ENCODE measurements at regions not wholly inside any gene's neighbourhood (a gene's known extent, or its start where the extent isn't known, plus 50 kb on each side); places are given as distances from the start of the nearest gene placed in this dataset.

DNA sequence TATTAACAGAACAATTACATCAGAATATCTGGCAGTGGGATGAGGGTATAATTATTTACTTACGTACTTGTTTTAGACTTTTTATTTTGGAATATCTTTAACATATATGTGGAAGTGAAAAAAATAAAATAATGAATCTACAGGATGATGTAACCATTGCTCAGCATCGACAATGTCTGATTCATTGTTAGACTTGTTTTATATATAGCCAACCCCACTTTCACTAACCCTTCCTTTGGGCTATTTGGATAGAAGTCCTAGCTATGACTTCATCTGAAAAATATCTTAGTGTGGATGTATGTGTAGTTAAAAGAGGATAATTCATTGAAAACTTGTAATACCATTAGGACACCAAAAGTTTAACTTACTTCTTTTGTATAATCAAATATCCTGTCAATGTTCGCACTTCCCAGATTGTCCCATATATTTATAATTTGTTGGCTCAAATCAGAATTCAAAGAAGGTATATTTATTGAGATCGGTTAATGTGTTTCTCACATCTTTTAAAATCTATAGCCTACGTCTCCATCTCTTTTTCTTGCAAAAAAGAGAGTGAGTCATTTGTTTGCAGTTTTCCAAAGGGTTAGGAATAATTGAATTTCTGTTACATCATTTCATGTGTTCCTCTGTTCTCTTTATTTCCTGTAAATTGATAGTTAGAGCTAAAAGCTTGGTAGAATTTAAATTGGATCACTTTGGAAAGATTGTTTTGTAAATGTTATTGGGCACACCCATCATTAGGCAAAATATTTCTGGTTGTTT is 506.1 kb upstream of the FAM98A start:
- peak; percentile 94 for DNase-seq (ENCODE audit: low read depth)

DNA sequence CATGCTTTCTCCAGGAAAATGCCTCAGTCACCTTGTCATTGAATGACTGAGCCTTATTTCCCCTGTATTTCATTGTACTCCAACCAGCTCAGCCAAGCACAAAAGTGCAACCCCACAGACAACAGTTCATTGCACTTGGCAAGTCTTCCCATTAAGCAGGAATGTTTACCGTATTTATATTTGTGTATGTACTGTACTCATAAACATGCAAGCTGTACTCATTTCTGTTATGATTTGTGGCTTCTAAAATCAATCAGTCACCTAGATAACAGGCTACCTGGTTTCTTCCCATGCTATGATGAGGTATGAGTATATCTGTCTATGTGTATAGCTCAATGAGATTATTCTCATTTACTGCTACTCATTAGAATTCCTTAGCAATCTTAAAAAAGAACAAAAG is 505.5 kb upstream of the FAM98A start:
- peak; percentile 92 for DNase-seq (ENCODE audit: low read depth)

DNA sequence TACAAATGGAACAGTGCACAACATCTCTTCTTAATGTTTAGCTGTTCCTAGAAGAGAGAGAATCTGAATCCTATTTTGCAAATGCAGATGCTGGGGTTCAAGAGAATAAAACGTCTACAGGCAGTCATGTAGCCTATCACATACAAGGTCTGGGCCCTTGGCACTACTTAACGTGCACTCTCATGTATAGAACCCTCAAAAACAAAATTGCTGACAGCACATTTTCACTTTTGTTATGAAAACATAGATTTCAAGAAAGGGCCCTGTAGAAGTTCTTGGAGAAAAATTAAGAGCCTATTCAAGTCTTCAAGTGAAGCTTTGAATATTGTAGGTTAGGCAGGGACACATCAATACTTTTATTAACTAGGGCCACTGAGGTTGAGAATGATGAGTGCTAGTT is 504.3 kb upstream of the FAM98A start:
- no peak for DNase-seq (ENCODE audit: low read depth)

DNA sequence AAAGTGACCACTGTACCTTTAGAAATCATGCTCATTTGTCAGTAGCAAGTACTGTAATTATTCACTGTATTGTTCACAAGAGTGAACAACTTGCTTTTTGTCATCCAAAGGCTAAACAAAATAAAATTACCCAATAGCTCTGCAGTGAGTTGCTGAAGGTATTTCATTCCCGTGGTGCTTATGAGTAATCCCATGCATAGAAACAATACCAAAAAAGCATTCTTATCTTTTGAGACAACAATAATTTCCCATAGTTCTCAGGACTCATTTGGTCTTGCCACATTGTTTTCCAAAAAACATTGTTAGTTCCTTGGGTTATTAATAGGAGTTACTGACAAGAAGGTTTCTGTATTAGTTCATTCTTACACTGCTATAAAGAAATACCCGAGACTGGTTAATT is 503.2 kb upstream of the FAM98A start:
- DNase-seq (ENCODE audit: low read depth): peak; percentile 77

DNA sequence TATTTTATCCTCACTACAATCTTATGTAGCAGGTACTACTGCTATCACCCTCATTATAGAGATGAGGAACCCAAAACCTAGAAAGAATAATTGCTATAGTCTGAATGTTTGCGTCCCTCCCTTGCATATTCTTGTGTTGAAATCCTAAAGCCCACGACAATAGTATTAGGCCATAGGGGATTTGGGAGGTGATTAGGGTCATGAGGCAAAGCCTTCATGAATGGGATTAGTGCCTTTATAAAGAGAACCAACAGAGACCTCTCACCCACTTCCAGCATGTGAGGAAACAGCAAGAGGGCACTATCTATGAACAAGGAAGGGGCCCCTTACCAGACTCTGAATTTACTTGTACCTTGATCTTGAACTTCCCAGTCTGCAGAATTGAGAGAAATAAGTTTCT is 500.3 kb upstream of the FAM98A start:
- DNase-seq (ENCODE audit: low read depth): no peak

DNA sequence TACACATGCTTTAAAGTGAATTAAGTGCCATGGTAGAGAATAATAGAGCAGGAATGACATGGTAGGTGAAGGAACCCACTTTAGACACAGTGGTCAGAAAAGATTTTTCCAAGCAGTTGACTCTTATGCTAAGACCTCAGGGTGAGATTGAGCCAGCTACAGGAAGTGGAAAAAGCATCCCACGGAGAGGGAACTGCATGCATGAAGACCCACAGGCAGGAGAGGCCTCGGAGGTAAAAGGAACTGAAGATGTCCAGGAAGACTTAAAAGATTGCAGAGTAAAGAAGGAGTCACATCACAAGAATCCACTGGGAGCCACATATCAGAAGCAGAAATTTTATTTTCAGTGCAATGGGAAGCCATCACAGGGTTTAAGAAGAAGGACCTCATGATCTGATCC is 499.2 kb upstream of the FAM98A start:
- DNase-seq (ENCODE audit: low read depth): peak; percentile 46

DNA sequence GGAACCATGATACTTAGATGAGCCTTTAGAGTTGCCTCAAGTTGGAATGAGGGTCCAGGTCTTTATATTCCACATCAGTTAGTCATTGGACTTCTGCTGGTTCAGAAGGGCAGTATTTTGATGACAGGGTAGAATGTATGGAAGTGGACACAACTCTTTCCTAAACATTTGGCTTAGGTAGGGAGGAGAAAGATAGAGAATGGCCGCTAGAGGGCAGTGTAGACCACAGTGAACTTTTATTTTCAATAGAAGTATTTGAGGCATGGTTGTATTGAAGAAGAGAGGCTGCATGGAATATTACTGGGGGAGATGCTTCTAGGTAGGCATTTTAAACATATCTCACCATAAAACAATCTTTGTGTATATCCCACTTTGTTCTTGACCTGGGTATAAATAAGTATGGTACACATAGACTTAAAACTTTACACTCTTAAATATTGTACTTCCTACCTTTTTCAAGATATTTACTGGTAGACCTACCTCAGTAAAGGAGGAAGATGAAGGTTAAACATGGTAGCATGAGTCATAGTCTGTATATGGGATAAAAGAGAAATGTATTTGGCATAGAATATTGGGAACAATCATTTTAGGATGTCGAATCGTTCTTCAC is 497.6 kb upstream of the FAM98A start:
- DNase-seq (ENCODE audit: low read depth): peak; percentile 70

DNA sequence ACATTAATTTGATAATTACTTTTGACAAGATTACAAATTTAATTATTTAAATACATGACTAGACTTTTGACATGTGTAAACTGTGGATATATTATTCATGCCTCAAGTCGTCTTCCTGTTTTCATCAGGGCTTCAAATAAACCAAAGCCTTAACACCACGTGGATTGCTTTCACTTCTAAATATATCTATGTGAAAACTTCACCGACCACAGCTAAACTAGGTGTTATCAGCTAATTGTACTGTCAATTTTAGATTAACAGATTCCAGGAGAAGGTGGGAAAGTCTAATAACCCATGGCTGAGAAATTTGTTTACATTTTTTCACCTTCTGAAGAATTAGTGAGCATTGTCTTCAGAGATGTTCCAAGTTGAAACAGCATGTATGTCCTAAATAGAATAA is 494.7 kb upstream of the FAM98A start:
- DNase-seq (ENCODE audit: low read depth): no peak

DNA sequence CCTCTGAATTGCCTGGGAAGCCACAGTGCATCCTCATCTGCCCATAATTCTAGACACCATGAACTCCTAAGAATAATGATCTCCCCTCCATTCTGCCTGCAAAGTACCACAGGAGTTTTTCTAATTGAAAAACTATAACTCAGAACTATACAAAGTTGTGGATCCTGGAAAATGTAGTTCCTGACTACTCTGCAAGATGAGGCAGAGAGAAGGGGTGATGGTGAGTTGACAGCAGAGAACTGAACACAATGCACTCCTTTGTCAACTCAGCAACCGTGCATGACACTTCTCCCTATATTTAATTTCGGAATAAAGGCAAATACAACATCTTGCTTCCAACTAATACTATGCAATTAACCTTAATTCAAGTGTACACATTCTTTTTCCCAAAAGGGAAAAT is 471.1 kb upstream of the FAM98A start:
- DNase-seq (ENCODE audit: low read depth): no peak

DNA sequence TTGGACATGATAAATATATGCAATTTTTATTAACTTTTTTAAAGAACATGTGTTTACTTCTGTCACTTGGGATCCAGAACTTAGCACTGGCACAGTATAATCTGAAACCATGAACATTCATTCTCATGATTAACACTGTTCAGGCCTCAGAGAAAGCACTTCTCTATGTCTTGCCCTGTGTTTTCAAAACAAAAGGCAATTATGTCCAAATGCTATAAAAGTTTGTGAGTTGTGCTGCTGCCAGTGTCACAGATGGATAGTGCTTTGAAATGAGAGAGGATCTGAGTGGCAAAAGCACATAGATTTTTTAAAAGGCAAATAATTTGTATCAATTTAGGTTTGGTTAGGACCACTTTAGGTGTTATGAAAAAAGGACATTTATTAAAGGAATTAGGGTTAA is 470.5 kb upstream of the FAM98A start:
- no peak for DNase-seq (ENCODE audit: low read depth)

DNA sequence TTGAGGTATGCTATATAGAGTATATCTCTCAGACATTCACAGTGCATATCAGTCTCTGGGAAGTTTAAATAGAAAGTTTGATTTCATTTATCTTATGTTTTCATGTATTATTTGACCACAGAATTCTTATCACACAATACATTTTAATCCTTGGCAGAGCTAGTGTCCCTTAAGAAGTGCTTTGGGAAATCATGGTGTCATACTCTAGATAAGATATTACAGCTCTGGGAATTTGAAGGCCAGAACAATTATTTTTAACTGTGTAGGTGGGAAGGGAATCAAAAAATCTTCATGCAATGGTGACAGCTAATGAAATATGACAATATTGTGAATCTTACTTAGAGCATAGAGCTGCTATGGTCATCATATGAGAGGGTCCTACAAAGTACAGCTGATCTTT is 451.3 kb upstream of the FAM98A start:
- DNase-seq (ENCODE audit: low read depth): no peak

DNA sequence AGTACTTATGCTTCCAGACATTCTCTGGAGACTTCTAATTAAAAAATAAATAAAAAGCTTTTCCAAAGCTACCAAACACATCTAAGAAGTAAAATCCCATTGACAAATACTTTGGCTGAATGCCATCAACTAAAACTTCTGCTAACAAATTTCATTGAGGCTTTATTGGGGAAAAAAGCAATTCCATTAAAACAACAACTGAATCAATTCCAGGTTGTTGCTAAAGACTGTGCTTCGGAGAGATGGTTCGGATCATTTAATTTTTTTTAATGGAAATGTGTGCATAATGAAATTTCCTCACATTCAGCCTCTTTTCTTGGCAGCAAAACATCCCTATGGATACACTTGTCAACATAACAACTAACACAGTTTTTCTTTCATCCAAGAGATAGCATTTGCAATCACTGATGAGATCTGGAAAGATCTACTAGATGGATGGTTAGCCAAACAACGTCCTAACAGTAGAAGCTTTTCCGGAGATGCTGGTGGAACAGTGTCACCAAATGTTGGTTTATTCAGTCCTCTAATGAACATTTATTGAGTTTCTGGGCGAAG is 446.1 kb upstream of the FAM98A start:
- DNase-seq (ENCODE audit: low read depth): no peak

DNA sequence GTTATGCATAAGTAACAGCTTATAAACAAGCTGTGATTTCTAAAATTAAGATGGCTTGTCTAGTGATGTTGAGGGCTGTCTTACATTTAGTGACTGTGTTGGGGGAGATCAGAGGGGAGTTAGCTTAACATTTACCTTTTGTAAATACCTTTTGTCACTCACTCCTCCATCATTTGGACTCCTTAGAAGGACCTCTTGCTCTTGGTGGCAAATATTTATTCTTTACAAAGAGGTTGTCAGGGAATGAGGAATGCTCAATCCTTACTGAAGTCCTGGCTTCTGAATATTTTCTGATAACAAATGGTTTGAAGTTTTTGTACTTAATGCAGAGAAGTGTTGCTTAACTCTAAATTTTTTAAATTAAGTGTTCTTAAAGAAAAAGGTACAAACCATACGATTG is 438.8 kb upstream of the FAM98A start:
- DNase-seq (ENCODE audit: low read depth): no peak

DNA sequence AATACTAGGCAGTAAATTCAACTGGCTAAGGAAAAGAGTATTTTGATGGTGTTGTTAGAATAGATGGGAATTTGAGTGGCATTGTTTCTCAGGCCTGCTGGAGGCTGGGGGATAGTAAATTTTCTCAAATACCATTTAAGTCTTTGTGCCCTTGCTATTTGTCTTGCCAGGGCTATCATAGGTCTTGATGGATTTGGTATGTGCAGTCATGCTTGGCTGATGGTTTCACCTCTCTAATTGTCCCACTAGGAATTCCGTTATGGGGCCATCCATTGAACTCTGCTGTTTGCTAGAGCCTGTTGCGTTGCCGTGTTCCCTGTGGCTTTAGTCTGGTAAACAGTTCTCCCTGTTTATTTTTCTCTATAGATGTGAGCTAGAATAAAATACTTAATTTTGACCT is 438.1 kb upstream of the FAM98A start:
- DNase-seq (ENCODE audit: low read depth): peak; percentile 41

DNA sequence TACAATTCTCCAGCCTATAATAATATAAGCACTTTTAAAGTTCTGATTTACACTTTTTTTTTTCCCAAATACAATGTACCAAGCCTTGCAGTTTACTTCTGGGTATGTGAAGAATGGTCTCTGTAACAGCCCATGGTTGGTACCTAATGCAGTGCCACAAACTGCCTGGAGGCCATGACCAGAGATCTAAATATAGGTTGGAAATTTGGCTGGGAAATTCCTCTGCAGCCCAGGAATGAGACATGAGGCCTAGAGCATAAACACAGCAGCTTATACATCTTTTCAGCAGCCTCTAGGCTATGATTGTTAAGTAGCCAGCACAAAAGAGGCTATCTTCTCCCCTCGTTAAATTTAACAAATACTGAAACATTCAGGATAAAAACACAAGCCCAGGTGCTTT is 432.0 kb upstream of the FAM98A start:
- DNase-seq (ENCODE audit: low read depth): peak; percentile 49

DNA sequence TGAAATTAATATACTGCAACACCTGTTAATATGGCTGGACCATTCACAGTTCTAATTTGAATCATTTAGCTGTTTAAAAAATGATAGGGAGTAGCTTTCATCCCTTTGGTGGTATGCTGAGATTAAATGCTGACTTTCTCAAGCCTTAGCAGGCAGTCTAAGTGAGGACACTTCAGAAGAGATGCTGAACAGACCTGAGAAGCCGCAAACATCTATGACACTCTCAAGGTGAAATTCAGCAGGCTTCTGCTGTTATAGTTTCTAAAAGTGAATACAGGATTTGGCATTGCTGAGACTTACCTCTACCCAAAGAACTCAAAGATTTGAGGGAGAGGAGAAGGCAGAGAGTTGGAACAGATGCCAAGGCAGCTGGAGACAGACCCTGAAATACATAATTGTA is 431.2 kb upstream of the FAM98A start:
- DNase-seq (ENCODE audit: low read depth): no peak

DNA sequence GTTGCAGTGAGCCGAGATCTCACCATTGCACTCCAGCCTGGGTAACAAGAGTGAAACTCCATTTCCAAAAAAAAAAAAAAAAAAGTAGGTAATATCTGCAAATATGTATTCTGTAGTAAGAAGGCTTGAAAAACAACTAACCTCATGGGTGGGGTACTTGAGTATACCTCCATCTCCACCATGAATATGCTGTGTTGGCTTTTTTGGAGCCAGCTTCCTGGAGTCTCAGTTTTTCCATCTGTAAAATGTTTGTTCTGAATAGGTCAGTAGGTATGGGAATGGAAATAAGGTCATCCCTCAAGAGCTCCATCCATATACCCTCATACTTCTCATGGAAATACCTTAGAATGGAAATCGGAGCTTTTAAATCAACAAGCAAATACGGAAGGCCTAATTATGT is 430.0 kb upstream of the FAM98A start:
- DNase-seq (ENCODE audit: low read depth): no peak

DNA sequence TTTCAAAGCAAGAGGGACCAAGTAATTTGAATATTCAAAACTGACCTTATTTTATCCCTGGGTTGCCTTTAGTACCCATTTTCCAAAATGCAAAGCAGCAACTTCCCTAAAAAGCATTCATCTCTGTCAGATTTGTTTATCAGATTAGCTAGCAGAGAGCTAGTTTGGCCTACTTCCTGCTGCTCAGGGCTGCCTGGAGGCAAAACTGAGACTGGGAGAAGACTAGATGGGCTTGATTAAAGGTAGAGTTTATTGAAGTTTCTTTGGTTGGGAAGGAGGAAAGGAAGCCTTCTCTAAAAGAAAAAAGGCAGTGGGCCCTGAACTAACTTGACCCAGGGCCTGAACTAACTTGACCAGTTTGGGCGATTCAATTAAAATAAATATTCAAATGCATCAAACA is 426.1 kb upstream of the FAM98A start:
- DNase-seq (ENCODE audit: low read depth): no peak

DNA sequence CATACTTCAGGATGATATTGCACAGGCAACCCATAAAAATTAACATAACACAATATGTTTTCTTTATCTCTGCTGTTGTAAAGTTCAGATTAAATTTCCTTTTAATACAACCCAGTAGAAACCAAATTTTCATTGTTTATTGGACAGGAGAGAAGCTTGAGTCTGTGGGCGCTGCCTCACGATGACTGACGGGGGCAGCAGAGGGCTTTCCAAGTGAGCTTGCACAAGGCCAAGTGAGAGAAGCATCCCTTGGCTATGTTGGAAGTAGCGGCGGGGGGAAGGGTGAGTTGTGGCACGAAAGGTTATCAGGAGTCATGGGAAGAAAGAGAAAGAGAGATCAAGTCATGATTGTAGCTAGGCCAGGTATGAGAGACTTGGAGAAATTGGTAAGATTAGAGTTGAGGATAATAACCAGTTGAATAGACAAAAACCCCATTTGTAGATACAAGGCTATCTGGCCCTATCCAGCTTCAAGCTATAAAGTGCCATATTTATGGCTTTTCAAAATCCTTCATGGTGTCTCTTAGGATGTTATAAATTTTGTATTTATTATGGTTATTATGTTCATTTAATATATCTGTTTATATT is 413.7 kb upstream of the FAM98A start:
- DNase-seq (ENCODE audit: low read depth): peak; percentile 77

DNA sequence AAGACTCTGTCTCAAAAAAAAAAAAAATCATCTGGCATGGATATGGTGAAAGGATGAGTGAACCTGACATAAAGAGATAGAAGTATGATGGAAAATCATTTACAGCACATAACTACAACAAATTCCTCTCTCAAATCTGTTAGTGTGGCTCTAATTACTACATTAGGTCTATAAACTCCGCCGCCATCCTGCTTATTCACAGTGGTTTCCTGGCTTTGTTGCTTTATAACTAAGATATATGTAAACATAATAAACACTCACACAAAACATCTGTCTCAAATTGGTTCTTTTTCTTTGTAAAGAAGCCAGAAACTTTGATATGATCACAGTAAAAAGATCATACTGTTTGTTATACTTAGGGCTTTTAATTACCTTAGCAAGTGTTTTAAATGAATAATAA is 412.6 kb upstream of the FAM98A start:
- DNase-seq (ENCODE audit: low read depth): no peak

DNA sequence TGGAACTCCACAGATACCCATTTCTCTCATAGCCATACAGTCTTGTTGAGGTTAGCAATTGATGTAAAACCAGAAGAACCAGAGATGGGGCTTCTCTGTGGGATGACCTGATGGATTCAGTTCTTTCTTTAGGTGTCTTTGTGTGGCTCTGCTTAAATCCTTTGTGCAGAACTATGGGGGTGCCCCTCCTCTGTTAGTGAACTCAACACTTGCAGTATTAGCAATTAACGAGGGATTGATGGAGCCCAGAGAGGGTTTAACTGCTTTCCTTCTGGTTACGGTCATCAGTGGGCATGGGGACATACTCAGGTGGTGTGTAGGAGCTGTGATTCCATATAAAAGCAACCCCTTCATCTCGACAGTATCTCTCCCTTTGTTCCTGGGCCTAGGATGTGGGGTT is 406.8 kb upstream of the FAM98A start:
- DNase-seq (ENCODE audit: low read depth): no peak

DNA sequence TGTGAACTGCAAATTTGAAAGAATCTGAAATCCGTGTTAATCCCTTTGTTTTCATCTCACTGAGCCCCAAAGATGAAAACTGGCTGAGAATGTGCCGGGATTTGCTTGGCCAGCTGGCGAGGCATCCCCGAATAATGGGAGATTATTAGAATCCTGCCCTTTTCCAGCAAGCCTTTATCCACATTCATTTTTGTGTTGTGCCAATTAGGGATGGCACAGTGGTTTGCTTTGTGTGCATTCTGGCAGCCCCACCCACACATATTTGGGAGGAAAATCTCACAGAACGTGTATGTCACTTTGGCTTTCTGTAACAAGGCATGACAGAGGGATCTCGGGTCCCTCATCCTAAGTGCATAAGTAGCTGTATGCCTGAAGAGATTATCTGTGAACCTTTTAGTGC is 405.8 kb upstream of the FAM98A start:
- DNase-seq (ENCODE audit: low read depth): no peak

DNA sequence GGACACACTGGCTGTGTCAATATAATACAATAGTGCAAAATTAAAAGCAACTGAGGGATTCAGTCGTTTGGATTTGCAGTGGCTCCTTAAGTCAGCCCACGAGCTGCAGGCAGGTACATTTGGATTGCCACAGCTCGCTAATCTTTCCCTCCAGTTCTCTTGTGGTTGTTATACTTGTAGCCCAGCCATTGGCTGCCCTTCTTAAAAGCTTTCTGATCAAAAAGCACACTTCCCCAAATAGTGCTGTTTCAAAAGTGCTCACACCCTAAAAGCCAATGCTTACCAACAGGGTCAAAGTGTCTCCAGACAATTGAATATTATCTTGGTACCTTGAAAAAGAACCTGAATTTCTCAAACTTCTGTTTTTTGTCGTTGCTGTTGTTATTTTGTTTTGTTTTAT is 404.7 kb upstream of the FAM98A start:
- peak; percentile 9 for DNase-seq (ENCODE audit: low read depth)
